Effector CD4-positive, alpha-beta T cell (primary cell): ENCODE measurements at regions not wholly inside any gene's neighbourhood (a gene's known extent, or its start where the extent isn't known, plus 50 kb on each side); places are given as distances from the start of the nearest gene placed in this dataset.
"Not testable (repeated sequence)": the region's sequence is repeated elsewhere in the genome, so short reads cannot be mapped to it uniquely, and the experiment has no call there.

Experiments used
- DNase-seq: peaks from one replicate; pipeline ENCODE4 v3.0.0-alpha.2; 2020

DNA sequence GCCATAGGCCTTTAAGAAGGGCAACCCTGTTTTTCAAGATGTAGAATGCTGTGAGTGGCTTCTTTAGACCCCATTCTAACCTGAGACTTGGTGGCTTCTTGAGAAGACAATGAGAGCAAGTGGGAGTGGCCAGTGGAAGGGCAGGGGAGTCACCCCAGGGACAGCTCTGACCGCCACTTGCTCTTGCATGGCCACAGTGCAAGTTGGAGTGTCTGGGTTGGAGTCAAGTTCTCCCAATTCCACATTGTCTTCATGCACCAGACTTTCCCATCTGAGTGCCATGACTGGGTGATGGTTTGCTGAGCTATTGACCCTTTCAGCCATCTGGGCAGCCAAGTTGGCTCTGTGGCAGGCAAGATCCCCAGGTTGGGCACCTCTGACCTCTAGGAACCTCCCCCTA, 148.0 kb upstream of the SKOR2 start:
- no peak for DNase-seq

DNA sequence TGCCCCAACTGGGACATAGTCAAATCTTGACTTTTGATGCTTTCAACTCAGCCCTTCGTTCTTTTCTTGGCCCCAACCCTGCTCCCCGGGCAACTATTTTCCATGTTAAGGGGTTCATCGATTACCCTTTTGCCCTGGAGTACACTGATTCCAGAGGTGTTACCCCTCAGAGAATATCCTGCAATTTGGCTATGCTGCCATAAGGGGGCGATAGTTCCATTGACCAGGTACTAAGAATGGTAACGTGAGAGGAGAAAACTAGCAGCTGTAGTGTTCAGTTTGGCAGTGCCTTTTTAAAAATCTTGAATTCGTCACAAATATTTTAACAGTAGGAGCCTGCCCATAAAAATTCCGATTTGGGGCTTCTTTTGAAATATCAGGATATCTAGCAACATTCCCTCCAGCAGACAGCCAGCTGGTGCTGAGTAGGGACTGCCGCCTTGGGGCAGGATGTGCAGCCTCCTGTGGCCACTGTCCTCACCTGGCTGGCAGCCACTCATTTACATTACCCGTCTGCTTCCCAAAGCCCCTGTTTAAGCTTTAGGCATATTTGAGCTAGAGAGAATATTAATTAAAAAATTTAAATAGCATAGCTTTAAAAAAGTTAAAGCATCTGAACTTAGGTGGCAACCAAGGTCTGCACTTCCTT, 146.3 kb upstream of the SKOR2 start:
- no peak for DNase-seq

DNA sequence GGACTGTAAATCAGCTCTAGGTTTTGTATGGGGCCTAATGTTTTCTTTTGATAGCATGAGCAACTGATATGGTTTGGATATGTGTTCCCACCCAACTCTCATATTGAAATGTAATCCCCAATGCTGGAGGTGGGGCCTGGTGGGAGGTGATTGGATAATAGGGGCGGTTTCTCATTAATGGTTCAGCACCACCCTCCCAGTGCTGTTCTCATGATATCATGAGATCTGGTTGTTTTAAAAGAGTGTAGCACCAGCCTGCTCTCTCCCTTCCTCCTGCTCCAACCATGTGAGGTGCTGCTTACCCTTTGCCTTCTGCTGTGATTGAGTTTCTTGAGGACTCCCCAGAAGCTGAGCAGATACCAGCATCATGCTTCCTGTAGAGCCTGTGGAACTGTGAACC, 140.2 kb upstream of the SKOR2 start:
- DNase-seq = no peak

DNA sequence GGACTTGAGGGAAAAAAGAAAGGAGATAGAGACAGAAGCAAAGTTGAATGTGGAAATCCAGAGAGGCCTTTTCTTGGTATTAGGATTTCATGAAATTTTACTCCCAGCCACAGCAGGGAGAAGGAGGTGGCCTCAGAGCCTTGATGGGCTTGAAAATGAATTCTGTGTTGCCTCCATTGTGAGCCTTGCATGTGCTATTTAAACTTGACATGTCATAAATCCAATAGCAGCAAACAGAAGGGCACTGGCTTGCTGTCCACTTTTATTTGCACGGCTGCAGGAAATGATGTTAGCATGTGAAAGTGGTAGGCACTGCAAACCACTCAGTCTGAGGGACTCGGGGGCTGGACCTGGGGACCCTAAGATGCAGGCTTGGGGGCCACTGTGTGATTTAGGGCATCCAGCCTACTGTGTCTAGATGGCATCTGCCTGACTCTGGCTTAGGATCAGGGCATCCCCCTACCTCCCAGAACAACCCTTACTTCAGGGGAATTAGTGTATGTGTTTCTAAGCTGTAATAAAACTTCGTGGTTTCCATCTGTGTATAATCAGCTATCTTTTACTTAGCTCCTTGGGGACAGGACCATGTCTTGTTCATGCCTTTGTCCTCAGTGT, 139.1 kb upstream of the SKOR2 start:
- DNase-seq = no peak

DNA sequence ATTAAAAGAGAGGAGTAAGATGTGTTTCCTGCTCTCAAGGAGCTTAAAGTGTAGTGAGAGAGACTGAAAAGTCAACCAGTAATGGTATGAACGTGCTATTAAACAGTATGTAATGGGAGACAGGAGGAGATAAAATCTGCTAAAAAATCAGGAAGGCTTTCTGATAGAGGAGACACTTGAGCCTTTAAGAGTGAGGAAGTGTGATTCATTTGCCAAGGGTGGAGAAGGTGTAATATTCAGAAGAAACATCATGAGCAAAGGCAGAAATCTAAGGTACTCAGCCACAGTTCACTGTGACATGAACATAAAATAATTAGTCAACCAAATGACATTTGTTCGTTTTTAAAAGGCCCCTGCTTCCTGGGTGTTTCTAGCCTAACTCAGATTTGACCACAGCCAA, 137.8 kb upstream of the SKOR2 start:
- DNase-seq = no peak

DNA sequence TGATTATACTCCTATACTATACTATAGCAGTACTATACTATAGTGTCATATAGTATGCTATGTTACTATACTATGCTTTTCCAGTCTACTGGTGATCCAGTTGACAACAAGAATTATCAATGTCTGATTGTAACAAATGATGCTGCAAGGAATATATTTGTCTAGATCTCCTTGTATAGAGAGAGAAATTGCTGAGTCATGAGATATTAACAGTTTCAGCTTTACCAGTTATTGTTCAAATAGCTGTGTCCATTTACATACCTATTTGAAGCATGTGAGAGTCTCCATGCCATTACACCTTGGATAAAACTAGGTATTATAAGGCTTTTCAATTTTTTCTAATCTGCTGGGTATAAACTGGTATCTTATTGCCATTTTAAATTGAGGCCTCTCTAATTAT, 136.4 kb upstream of the SKOR2 start:
- no peak for DNase-seq

DNA sequence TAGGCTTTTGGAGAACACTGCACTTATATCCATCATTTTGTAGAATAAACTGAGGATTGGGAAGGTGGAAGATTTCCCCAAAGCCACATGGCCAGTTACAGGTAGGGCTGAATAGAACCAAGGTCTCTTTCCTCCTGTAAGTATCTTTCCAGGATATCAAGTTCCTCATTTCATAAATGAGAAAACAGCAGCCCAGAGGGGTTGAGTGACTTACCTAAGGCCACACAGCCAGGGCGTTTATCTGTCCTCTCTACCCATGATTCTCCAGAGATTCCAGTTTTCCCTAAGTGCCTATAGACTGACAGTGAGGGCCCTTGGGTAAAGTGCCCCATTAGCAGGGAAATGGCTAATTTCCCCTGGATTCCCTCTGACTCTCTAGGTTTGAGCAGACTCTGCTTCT, 132.3 kb upstream of the SKOR2 start:
- DNase-seq = no peak

DNA sequence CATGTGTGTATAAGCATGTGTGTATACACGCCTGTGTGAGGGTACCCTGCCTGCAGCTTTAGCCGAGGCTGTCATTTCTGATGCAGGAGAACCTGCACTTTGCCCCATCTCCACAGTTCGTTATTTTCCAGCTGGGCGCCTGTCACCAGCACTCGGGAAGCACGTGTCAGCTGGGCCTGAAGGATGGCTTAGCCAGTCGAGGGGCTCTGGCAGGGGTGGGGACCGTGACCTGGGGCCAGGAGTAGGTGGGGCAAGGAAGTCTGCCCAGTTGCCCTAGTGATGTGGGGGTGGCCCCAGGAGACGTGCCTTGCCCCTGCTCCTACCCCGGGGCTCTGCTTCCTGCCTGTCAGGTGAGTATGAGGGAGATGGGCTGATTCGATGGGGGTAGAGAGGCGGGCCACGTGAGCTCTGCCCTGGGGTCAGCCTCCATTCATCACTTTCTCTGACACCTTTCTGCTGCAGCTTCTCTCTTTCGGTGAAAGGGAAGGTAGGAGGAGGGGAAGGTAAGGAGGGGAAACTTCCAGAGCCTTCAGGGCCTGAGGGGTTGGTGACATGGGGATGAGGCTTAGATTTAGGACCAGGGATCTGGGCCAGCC, 130.6 kb upstream of the SKOR2 start:
- DNase-seq = no peak

DNA sequence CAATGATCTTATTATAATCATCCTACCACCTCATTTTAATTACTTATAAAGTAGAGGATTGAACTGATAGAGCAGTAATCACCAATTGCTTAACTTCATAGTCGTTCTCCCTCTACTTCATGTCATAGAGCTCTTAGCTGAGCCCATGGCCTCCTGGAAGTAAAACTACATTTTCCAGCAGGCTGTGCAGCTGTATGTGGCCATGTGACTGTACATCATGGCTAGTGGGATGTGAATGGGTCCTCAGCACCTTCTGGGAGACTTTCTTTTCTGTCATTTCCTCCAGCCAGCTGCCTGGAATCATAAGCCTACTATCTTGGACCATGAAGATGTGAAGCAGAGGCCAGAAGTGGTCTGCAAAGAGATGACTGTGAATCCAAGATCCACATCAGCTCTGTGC, 128.7 kb upstream of the SKOR2 start:
- DNase-seq = no peak

DNA sequence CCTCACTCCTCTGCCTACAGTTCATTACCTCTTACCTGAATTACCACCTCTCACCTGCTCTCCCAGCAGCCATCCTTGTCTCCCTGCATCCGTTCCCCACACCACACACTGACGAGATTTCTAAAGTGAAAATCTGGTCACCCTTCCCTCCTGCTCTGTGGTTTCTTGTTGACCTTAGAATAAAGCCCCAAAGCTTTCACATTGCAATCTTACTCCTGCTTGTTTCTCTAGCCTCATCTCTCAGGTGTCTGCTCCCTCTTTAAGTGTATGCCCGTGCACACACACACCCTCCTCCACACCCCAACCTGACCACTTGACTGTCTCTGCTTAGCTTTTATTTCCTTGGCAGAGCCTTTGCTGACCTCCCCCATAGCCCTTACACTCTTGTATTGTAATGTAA, 122.0 kb upstream of the SKOR2 start:
- DNase-seq = no peak

DNA sequence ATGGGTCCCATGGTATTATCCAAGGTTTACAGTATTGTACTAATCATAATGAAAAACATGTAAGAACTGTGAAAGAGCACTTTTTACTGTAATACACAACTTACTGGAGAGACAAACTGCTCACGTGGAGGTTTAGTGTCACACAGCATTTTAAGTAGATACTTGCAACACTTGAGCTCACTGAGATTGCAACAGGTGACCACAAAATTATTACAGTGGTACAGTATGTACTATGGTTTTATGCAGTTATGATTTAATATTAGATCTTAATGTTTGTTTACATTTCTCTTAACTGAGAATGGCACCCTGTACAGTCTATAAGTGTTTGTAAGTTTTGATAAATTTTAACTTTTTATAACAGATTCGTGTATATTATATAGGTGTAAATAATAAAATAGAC, 118.6 kb upstream of the SKOR2 start:
- no peak for DNase-seq

DNA sequence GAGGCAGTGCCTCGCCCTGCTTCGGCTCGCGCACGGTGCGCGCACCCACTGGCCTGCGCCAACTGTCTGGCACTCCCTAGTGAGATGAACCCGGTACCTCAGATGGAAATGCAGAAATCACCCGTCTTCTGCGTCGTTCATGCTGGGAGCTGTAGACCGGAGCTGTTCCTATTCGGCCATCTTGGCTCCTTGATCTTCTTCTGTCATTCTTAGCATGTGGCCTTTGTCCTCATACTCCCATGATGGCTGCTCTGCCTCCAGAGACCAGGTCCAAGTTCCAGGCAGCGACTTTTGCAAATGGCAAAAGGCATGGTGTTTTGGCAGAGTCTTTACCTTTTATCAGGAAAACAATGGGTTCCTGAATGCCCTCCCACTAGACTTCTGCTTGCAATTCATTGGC, 102.6 kb upstream of the SKOR2 start:
- DNase-seq = not testable (repeated sequence)

DNA sequence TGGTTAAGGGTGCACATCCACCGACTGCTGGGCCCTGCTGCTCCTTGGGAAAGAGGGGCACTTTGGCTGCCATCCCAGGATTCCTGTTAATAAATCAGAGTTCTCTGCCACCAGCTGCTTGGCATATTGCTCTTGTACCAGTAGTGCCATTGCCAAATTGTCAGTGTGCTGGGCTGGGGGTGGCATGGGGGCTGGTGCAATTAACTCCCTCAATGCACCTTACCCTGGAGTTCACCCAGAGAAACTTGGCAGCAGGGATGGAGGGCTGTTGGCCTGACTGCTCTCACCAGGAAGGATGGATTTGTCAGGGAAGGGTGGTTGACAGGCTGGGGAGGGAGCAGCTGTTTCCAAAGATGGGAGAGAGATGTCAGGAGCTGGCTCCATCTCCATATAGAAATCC, 94.6 kb upstream of the SKOR2 start:
- no peak for DNase-seq

DNA sequence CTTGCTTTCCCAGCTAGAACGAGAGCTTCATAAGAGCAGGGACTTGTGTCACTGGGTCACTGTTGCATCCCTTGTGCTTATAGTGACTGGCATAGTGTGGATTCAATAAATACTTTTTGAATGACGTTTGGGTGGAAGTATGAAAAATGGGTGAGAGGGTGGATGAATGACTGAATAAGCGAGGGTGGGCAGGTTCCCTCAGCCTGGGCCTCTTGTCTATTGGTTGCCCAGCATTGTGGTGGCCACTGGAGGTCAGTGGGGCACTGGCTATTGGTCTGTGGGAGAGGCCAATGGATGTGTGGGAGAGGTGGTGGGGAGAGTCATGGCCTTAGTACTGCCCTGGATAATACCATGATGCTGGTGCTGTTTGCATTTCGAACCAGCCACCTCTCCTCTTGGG, 93.8 kb upstream of the SKOR2 start:
- no peak for DNase-seq

DNA sequence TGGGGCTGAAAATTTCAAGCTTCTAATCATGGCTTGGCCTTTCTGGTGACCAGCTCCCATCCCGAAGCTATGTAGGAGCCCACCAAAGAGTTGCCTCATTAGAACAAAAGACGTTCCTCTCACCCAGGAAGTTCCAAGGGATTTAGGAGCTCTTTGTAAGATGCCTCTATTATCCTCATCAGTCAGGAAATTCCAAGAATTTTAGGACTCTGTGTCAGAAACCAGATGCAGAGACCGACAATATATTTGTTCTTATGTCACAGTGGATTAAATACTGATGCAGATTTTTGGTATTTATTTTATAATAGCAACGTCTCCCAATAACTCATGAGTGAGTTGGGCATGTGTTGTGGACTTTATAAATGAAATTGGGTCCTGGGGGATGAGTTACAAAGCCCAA, 91.8 kb upstream of the SKOR2 start:
- no peak for DNase-seq

DNA sequence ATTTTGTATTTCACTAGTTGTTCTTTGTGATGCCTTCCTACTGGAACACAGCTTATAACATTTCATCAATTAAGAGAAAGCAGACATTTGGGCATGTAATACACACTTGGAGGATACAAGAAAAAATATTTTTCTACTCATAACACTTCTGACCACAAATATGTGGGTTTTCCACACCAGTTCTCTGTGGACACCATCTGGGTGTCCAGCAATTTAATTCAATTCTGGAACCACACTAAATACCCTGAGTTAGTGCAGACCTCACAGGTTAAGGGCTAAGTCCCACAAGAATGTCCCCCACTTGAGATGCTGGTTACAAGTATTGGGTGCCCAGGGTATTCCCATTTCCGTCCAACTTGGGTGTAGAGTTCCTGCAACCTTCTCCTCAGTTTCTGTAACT, 91.1 kb upstream of the SKOR2 start:
- DNase-seq = no peak

DNA sequence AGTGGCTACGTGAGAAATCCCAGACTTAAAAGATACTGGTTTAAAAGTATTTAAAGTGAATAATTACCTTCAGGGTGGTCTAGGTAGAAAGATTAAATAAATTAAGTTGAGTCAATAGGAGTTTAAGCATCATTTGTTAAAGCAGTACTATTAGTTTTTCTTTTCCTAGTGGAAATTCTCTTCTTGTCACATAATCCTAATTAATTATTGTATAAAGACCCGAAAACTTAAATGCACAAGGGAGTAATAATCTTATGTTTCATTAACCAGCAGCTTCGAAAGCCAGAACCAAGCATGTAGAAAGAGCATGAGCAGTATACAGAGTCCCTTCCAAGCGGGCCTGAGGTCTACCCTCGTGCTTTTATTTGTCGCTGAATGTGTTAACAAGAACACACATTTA, 90.2 kb upstream of the SKOR2 start:
- no peak for DNase-seq

DNA sequence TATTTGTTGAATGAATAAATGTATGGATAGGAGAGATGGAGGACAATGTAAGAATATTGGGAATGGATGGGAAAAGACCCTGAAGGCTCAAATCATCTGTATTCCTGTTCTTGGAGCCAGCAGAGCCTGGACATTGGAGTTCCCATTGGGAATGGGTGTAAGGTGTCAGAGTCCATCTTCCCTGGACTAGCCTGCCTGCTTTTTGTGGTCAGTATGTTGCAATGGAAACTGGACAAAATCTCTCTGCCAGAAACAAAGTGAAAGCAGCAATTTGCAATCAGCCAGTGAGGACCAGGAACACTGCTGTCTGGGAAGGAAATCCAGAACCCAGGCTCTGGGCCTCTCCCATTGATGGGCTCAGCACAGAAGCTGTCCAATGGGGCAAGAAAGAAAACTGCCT, 83.5 kb upstream of the SKOR2 start:
- no peak for DNase-seq

DNA sequence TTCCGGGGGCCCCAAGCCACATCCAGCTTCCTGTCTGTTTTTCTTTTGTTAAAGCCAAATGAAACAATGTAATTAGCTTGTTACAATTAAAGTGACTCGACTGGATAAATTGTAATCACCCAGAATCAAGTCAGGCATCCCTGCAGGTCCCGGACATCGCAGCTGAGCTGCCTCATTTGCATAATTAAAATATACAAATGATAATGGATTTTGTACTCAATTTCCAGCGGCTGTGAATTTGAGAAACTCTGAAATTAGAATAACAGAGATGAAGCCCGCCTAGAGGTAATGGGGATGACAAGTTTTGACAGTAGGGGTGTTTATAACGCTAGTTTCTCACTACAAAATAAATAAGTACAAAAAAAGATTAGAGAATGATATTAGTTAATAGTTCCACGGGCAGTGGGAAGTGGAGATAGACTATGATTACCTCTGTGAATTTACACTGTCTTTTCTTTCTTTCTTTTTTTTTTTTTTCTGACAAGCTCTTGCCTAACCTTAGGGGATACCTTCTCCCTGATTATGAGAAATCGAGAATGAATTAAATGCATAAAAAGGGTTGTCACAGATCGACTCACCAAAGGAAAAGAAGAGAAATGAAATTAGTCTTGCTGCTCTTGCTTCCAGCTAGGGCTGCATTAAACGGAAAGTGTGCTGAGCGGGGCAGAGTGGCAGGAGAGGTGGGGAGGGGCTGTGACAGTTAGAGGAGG, 82.6 kb upstream of the SKOR2 start:
- DNase-seq = no peak

DNA sequence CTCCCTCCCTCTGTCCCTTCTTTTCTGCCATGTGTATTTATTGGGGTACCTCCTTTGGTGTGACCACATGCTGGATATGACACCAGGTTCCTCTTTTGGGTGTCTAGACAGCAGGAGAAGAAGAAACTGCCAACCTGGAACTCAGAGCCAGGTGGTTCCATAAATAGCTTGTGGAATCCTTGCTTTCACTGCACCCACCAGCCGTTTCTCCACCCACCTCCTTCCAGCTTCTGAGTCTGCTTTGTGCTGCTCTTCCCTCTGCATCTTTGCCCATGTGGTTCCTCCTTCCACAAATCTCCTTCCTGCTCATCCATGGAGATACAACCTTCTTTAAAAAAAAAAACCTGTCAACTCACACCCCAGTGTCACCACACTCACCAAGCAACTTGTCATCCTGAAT, 80.2 kb upstream of the SKOR2 start:
- no peak for DNase-seq

DNA sequence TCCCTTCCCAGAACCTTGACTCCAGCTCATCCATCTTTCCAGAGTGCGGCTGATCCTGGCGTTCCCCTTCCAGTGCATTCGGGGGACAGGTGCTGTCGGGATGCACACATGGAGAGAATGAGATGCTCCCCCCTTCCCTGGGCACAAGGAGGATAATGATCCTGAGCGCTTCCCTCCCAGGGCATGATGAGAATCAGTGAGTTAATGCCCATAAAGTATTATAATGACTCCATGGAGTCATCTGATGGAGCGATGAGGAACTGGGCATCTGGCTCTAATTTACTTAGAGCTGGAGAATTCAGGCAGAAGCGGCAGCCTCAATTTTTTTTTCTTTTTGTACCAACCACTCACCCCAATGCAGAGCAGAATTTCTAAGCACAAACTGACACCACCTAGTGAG, 79.6 kb upstream of the SKOR2 start:
- no peak for DNase-seq

DNA sequence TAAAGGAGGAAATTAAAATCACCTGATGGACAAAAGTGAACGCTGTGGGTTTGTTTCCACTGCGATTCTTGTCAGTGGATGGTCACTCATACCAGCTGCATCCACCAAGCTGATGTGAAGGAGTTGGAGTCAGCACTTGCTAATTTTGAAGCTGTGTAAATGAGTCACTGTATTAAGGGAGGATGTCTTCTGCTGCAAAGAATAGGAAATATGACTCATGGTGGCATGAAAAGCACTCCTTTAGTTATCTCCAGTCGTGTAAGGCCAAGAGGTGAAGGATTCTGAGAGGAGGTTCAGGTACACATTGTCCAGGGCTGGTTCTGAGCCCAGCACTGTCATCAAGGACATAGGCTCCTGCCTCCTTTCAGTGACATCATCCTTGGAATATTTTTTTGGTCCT, 71.7 kb upstream of the SKOR2 start:
- DNase-seq = no peak

DNA sequence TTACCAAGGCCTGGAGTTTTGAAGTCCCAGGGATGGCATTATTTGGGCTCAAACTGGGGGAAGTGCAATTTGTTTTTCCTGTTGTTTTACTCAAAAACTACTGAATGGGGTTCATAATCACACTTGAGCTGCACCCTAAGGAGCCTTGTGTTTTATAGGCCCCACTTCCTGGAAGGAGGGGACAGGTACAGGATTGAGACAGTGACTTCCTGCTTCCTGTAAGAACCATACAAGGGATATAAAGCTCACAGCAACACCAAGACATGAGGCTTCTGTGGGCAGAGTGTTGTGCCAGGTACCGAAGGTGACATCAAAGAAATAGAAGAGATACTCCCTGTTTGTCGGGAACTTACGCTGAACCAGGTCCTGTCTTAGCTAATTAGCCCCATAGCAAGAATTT, 70.4 kb upstream of the SKOR2 start:
- DNase-seq = no peak

DNA sequence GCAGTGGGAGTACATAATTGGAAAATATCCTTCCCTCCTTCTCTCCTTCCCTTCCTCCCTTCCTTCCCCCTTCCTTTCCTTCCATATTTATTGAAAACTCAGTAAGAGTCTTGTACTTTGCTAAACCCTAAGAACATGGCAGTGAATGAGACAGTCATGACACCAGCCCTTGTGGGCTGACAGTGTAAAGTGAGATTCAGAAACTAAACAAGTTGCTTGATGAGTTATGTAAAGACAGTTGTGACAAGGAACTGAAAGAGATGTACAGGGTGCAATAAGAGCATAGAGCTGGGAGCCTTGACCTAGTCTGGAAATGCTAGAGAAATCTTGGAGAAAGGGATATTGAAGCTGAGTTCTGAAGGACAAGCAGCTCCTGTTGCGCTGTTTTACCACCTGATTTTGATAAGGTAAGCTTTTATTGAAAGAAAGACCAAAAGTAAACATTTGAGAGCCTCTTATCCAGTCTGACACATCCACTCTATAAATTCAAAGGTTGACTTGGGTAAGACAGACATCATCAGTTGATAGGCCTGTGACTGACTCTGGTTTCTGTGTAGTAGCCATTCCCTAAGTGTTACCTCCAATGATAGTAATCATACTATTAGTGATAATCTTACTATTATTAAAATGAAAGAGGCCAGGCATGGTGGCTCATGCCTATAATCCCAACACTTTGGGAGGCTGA, 66.5 kb upstream of the SKOR2 start:
- DNase-seq = no peak
